ENCODE measurements at regions not wholly inside any gene's neighbourhood (a gene's known extent, or its start where the extent isn't known, plus 50 kb on each side); places are given as distances from the start of the nearest gene placed in this dataset.

GRCh38 chr13:68667863-68668262, 1437.7 kb upstream of the PCDH9 start:
- TF ChIP-seq YY1 (IDR thresholded peaks at IDR 0.05; ENCODE audit: insufficient read depth, insufficient read length), result no peak
- no peak for TF ChIP-seq SUZ12 (IDR thresholded peaks at IDR 0.05; ENCODE audit: extremely low read depth, insufficient read depth, insufficient read length)
- no peak for TF ChIP-seq ZNF274 (IDR thresholded peaks at IDR 0.05; ENCODE audit: low read depth, low read length)
